Vagina (tissue), 2 donors: ENCODE measurements at regions not wholly inside any gene's neighbourhood (a gene's known extent, or its start where the extent isn't known, plus 50 kb on each side); places are given as distances from the start of the nearest gene placed in this dataset.

Experiments
- DNase-seq, 2 donors: peaks; one replicate each; pipeline ENCODE4 v3.0.0-alpha.2; 2017; ENCODE audit errors: extremely low spot score in 2 of 2
- H3K27ac ChIP-seq: fragments of 200-600 bp; sonication (generic); one replicate; pipeline ENCODE4 v1.5.1; 2019
- H3K27me3 ChIP-seq: fragments of 200-600 bp; sonication (generic); one replicate; pipeline ENCODE4 v1.5.1; 2019
- H3K36me3 ChIP-seq, 2 donors: fragments of 200-600 bp; sonication (generic); one replicate each; pipeline ENCODE4 v1.5.1; 2017 to 2019
- H3K4me1 ChIP-seq: fragments of 200-600 bp; sonication (generic); one replicate; pipeline ENCODE4 v1.5.1; 2019
- H3K4me3 ChIP-seq, 2 donors: fragments of 200-600 bp; sonication (generic); 1 replicate in 1 of 2; 2 replicates in 1 of 2; pipeline ENCODE4 v1.5.1; 2016 to 2019
- H3K9me3 ChIP-seq: fragments of 200-600 bp; sonication (generic); one replicate; pipeline ENCODE4 v1.5.1; 2019
- POLR2A ChIP-seq, 2 donors: fragments of 450-650 bp; IDR thresholded peaks; one replicate each; pipeline ENCODE4 v1.6.1; 2017; ENCODE audit warnings: antibody characterized with exemption in 2 of 2, mild to moderate bottlenecking in 2 of 2, moderate library complexity in 2 of 2
- POLR2AphosphoS5 ChIP-seq, 2 donors: sonication (generic); formaldehyde crosslinking; IDR thresholded peaks; one replicate each; pipeline ENCODE4 v1.9.0; 2017; ENCODE audit warnings: antibody characterized with exemption in 2 of 2, mild to moderate bottlenecking in 2 of 2, low read depth in 1 of 2; ENCODE audit not compliant: insufficient read depth in 1 of 2
- intact Hi-C: fragments of 100-400 bp; cut with DNase I; formaldehyde crosslinking; loops from one replicate; pipeline ENCODE4 v1.15.1; 2023
- TF ChIP-seq, protein P1 (sequence below), 3 experiments: fragments of 450-650 bp in 2 of 3; fragments of 200-600 bp in 1 of 3; sonication (generic) in 1 of 3; IDR thresholded peaks; one replicate each; pipeline ENCODE4 v1.5.1; 2017 to 2019; ENCODE audit warnings: antibody characterized with exemption in 3 of 3, mild to moderate bottlenecking in 2 of 3, moderate library complexity in 2 of 3

DNA sequence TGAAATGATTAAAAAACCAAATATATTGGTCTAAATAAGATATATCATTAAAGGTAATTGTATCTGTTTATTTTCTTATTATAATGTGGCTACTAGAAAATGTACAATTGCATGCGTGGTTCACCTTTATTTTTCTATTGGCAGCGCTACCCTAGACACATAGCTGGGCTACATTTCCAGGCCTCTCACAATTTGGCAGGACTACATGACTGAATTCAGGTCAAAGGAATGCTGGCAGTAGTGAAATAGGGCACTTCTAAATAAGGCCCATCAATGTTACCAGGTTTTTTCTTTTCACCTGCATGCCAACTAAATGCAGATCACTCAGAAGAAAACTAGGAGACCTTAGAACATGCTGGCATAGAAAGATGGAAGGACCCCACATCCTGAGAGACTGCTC, 1072.9 kb upstream of the SLIT2 start:
- Histone ChIP-seq H3K4me1 (no peaks in the 10 kb centered on the region), H3K4me3 (no peak overlapping the region), H3K27me3 (no peaks in the 10 kb centered on the region), H3K9me3 (no peaks in the 10 kb centered on the region), H3K27ac (no peak overlapping the region), H3K36me3 (no peaks in the 10 kb centered on the region)
- TF ChIP-seq, protein P1, sequence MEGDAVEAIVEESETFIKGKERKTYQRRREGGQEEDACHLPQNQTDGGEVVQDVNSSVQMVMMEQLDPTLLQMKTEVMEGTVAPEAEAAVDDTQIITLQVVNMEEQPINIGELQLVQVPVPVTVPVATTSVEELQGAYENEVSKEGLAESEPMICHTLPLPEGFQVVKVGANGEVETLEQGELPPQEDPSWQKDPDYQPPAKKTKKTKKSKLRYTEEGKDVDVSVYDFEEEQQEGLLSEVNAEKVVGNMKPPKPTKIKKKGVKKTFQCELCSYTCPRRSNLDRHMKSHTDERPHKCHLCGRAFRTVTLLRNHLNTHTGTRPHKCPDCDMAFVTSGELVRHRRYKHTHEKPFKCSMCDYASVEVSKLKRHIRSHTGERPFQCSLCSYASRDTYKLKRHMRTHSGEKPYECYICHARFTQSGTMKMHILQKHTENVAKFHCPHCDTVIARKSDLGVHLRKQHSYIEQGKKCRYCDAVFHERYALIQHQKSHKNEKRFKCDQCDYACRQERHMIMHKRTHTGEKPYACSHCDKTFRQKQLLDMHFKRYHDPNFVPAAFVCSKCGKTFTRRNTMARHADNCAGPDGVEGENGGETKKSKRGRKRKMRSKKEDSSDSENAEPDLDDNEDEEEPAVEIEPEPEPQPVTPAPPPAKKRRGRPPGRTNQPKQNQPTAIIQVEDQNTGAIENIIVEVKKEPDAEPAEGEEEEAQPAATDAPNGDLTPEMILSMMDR (IDR thresholded peaks at IDR 0.05): no peak
- TF ChIP-seq POLR2AphosphoS5 (IDR thresholded peaks at IDR 0.05; ENCODE audit: insufficient read depth in 1 of 2, low read depth in 1 of 2): no peak
- no peak for TF ChIP-seq POLR2A (IDR thresholded peaks at IDR 0.05)
- DNase-seq: no peak
- intact Hi-C loops: no loop called here

DNA sequence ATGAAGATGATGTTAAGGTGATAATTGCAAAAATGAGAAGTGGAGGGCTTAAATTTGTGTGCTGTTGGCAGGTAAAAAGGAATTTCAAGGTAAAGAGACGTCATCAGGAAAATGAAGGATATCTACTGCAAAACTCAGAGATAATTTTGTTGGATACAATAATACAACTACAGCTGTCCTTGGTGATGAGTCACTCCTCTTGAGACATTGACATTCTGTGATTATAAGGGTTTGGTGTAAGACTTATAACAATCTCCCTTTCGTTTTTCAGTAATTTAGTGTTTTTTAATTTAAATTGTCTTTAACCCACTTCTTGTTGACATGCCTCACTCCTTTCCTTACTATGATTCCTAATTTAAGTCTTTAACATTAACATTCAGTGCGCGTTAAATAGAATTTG, 1074.1 kb upstream of the SLIT2 start:
- H3K36me3 ChIP-seq: no peaks in the 10 kb centered on the region
- no peaks in the 10 kb centered on the region for H3K4me1 ChIP-seq
- no peaks in the 10 kb centered on the region for H3K9me3 ChIP-seq
- no peak for DNase-seq
- no peak overlapping the region for H3K27ac ChIP-seq
- intact Hi-C loops: no loop called here
- TF ChIP-seq POLR2A (IDR thresholded peaks at IDR 0.05): no peak
- no peak for TF ChIP-seq POLR2AphosphoS5 (IDR thresholded peaks at IDR 0.05; ENCODE audit: insufficient read depth in 1 of 2, low read depth in 1 of 2)
- TF ChIP-seq, protein P1 (IDR thresholded peaks at IDR 0.05): no peak
- H3K4me3 ChIP-seq: no peak overlapping the region
- no peaks in the 10 kb centered on the region for H3K27me3 ChIP-seq

DNA sequence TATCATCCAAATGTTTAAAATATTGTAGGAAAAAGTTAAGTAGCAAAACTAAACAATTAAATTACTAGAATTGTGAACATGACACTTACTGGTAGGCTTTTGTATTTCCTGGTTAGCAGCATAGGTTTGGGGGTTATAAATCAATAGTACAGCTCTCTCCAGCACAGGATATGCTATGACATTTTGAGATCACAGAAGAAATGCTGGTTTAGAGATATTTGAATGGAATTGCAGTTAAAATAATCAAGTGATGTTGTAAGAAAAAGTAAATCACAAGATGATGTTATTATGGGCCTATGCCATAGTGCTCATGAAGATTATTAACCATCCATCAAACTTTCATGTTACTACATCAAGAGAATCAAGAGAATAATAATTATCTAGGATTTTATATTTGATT, 1079.9 kb upstream of the SLIT2 start:
- Histone ChIP-seq H3K27ac (no peak overlapping the region), H3K36me3 (no peaks in the 10 kb centered on the region), H3K4me1 (no peaks in the 10 kb centered on the region), H3K27me3 (no peaks in the 10 kb centered on the region), H3K4me3 (no peak overlapping the region), H3K9me3 (no peaks in the 10 kb centered on the region)
- DNase-seq: no peak
- TF ChIP-seq, protein P1 (IDR thresholded peaks at IDR 0.05): no peak
- TF ChIP-seq POLR2AphosphoS5 (IDR thresholded peaks at IDR 0.05; ENCODE audit: insufficient read depth in 1 of 2, low read depth in 1 of 2) (no peak), POLR2A (IDR thresholded peaks at IDR 0.05) (no peak)
- intact Hi-C loops: no loop called here

DNA sequence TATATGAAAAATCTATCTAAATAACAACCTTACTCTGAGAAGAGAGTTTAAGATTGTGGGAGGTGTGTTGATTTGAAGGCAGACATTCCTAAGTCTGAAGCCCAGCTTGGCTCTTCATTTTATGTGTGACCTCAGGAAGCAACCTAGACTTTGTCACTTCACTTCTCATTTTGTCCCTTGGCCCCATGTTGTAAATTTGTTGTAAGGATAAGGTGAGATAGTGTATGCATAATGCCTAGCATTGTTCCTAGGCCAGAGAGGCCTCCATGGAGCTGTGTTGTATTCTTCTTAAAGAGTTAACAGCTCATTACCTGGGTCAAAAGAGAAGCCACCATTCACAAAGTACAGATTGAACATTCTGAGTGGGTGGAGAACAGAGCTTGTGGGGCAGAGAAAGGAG, 1084.4 kb upstream of the SLIT2 start:
- H3K27ac ChIP-seq: no peak overlapping the region
- no peak for DNase-seq
- no peaks in the 10 kb centered on the region for H3K9me3 ChIP-seq
- intact Hi-C loops: no loop called here
- no peaks in the 10 kb centered on the region for H3K27me3 ChIP-seq
- no peaks in the 10 kb centered on the region for H3K4me1 ChIP-seq
- TF ChIP-seq POLR2AphosphoS5 (IDR thresholded peaks at IDR 0.05; ENCODE audit: insufficient read depth in 1 of 2, low read depth in 1 of 2) (no peak), POLR2A (IDR thresholded peaks at IDR 0.05) (no peak)
- TF ChIP-seq, protein P1 (IDR thresholded peaks at IDR 0.05): no peak
- H3K36me3 ChIP-seq: no peaks in the 10 kb centered on the region
- H3K4me3 ChIP-seq: no peak overlapping the region

- no peak for DNase-seq
- no peaks in the 10 kb centered on the region for H3K27me3 ChIP-seq
- H3K36me3 ChIP-seq: no peaks in the 10 kb centered on the region
- H3K4me3 ChIP-seq: no peak overlapping the region
- H3K27ac ChIP-seq: no peak overlapping the region
- TF ChIP-seq POLR2A (IDR thresholded peaks at IDR 0.05) (no peak), POLR2AphosphoS5 (IDR thresholded peaks at IDR 0.05; ENCODE audit: insufficient read depth in 1 of 2, low read depth in 1 of 2) (no peak)
- TF ChIP-seq, protein P1 (IDR thresholded peaks at IDR 0.05): no peak
- H3K9me3 ChIP-seq: no peaks in the 10 kb centered on the region
- intact Hi-C loops: no loop called here
- no peaks in the 10 kb centered on the region for H3K4me1 ChIP-seq
Observed at GRCh38 chr4:19164334-19164733, 1087.4 kb upstream of the SLIT2 start.
